GM10266 (cell line): ENCODE measurements at regions not wholly inside any gene's neighbourhood (a gene's known extent, or its start where the extent isn't known, plus 50 kb on each side); places are given as distances from the start of the nearest gene placed in this dataset.

Experiments
- DNase-seq: peaks from one replicate; pipeline ENCODE4 v3.0.0; 2012; ENCODE audit errors: extremely low spot score
- CTCF ChIP-seq: IDR thresholded peaks from 2 replicates; pipeline ENCODE4 v1.5.1; 2012; ENCODE audit warnings: mild to moderate bottlenecking, low read depth; ENCODE audit not compliant: control insufficient read depth, insufficient read depth; ENCODE audit errors: missing control alignments

DNA sequence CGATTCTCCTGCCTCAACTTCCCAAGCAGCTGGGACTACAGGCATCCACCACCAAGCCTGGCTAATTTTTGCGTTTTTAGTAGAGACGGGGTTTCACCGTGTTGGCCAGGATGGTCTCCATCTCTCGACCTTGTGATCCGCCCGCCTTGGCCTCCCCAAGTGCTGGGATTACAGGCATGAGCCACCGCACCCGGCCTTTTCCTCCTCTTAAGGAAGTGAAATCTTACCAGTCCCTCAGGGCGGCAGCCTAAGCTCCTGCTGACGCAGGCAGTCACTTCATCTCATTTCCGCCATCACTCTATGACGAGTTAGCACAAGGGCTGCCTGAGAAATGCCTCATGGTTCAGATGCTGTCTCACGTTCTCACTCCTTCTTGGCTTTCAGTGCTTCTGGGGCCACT lies 246.0 kb upstream of the SHH start:
- DNase-seq: no peak
- TF ChIP-seq CTCF: no peak

- no peak for TF ChIP-seq CTCF
- no peak for DNase-seq
These were observed 244.3 kb upstream of the SHH start for GRCh38 chr7:156056534-156056933.

GRCh38 chr7:156055206-156055822 lies 243.1 kb upstream of the SHH start:
- no peak for TF ChIP-seq CTCF
- no peak for DNase-seq

GRCh38 chr7:156051884-156052283 lies 239.6 kb upstream of the SHH start:
- no peak for TF ChIP-seq CTCF

DNA sequence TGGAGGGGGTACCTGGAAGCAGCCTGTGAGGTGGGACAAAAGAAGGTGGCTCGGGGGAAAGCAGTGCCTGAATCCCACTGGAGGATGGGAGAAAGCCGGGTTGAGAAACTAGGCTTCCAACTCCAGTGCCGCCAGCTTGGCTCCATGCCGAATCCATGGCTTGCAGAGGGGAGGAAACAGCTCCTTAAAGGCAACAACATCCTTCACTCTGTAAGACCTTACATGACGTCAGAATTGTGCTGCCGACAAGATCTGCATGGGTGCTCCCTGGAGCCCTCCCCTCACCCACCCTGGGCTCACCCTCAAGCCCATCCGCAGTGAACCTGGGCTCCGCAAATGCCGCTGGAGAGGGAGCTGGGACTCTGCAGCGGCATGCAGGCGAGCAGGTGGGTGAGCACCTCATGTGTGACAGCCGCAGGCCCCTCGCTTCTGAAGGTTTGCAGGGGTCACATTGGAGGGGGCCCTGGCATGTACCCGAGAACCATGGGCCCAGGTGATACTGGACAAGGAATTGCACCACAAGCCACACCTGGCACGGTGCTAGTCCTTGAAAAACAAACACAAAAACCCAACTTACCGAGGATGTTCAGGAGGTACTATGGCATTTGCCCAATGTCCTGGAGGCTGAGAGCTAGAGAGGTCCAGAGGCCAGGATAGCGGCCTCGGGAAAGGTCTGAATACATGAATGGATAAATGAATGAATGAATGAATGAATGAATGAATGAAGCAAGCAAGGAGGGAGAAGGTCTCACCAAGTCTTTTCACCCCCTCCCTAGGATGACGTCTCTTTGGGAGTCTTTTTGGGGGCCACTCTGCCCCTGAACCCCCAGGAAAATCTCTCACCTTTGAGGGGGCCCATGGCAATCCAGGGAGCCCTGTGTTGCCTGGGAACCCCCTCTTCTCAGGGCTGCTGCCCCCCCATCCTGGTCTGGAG lies 238.6 kb upstream of the SHH start:
- TF ChIP-seq CTCF: no peak
- no peak for DNase-seq

More at GRCh38 chr7:156051884-156052283, 239.6 kb upstream of the SHH start:
- no peak for DNase-seq

- TF ChIP-seq CTCF: no peak
- DNase-seq: no peak
These were observed 237.1 kb upstream of the SHH start for GRCh38 chr7:156049366-156049765.

GRCh38 chr7:156046031-156046560 lies 233.8 kb upstream of the SHH start:
- DNase-seq: no peak
- TF ChIP-seq CTCF: no peak
